ENCODE measurements at regions not wholly inside any gene's neighbourhood (a gene's known extent, or its start where the extent isn't known, plus 50 kb on each side); places are given as distances from the start of the nearest gene placed in this dataset.
A peak's percentile ranks its signal among the peaks of the same experiment; 100 is the strongest.

DNA sequence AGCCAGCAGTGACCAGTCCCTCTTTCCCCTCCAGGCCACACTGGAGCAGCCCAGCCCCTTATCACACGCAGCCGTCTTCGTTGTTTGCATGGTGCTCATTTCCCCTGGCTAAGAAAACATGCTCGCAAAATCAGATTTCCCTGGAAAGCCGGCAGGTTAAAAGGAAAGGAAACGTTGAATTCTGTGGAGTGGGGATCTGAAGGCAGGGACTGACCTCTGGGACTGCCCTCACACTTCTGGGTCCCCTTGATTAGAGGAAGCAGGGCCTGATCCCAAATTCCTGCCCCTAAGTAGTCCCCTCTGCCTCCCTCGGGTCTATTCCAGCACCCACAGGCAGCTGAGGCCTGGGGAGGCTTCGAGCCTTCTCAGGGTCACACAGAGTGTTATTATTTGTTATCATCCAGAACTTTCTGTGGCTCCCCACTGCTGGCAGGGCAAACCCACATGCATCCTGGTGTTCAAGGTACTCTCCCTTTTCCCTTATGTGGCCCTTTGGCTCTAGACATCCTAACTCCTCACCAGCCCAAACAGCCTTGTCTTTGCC lies 125.2 kb upstream of the ZBTB40 start:
- H3K9me3 ChIP-seq = no peaks in the 10 kb centered on the region
- DNase-seq (ENCODE audit: low spot score in 2 of 2) = peak in 1 of 2 donors; percentile 9
- H3K4me1 ChIP-seq = no peaks in the 10 kb centered on the region
- H3K4me3 ChIP-seq = no peak overlapping the region
- no peaks in the 10 kb centered on the region for H3K36me3 ChIP-seq
- no peak overlapping the region for H3K27ac ChIP-seq
- intact Hi-C loops (cut with DNase I; ENCODE audit: low total_unique reads) = no loop called here
- H3K27me3 ChIP-seq = no peaks in the 10 kb centered on the region
- TF ChIP-seq POLR2AphosphoS5 (IDR thresholded peaks at IDR 0.05) (no peak), POLR2A (IDR thresholded peaks at IDR 0.05) (no peak)
- TF ChIP-seq, protein P1, sequence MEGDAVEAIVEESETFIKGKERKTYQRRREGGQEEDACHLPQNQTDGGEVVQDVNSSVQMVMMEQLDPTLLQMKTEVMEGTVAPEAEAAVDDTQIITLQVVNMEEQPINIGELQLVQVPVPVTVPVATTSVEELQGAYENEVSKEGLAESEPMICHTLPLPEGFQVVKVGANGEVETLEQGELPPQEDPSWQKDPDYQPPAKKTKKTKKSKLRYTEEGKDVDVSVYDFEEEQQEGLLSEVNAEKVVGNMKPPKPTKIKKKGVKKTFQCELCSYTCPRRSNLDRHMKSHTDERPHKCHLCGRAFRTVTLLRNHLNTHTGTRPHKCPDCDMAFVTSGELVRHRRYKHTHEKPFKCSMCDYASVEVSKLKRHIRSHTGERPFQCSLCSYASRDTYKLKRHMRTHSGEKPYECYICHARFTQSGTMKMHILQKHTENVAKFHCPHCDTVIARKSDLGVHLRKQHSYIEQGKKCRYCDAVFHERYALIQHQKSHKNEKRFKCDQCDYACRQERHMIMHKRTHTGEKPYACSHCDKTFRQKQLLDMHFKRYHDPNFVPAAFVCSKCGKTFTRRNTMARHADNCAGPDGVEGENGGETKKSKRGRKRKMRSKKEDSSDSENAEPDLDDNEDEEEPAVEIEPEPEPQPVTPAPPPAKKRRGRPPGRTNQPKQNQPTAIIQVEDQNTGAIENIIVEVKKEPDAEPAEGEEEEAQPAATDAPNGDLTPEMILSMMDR (IDR thresholded peaks at IDR 0.05) = no peak

DNA sequence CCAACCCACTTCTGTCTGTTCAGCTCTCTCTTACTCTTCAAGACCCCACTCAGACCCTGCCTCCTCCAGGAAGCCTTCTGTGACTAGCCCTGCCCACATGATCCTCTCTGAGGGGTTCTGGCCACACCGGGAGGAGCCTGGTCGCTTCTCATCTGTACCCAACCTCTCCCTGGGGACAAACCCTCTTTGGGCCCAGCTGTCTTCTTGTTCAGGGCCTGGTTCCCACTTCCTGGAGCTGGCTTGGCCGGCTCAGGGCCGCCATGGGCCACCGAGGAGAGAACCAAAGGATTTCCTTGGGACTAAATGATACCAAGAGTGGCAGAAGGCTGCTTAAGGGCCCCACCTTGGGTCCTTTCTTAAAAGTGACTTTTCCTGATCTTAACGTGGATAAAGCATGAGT lies 124.7 kb upstream of the ZBTB40 start:
- DNase-seq (ENCODE audit: low spot score in 2 of 2) = peak in 1 of 2 donors; percentile 9

DNA sequence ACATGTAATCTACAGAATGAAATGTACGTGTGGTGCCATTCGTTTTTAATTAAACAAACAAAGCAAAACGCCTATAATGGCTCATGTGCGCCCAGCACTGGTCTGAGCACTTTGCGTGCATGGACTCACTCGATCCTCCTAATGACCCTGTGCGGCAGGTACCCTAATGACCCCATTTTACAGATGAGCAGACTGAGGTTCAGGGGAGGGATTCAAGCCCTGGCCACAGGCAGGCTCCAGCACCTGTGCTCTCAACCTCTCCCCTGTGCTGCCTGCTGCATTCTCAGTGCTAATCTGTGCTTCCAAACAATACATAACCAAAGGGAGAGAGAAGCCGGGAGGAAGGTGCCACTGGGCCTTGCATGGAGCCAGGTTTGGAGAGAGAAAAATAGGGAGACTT lies 124.2 kb upstream of the ZBTB40 start:
- Histone ChIP-seq H3K9me3 (no peaks in the 10 kb centered on the region), H3K27me3 (no peaks in the 10 kb centered on the region), H3K36me3 (no peaks in the 10 kb centered on the region), H3K27ac (no peak overlapping the region), H3K4me3 (no peak overlapping the region), H3K4me1 (no peaks in the 10 kb centered on the region)
- peak in 1 of 2 donors; percentile 24 for DNase-seq (ENCODE audit: low spot score in 2 of 2)
- intact Hi-C loops (cut with DNase I; ENCODE audit: low total_unique reads) = no loop called here
- TF ChIP-seq, protein P1 (IDR thresholded peaks at IDR 0.05) = no peak
- TF ChIP-seq POLR2AphosphoS5 (IDR thresholded peaks at IDR 0.05) (no peak), POLR2A (IDR thresholded peaks at IDR 0.05) (no peak)

More for the DNA sequence above, 124.7 kb upstream of the ZBTB40 start:
- no peaks in the 10 kb centered on the region for H3K4me1 ChIP-seq
- H3K27ac ChIP-seq = no peak overlapping the region
- TF ChIP-seq POLR2AphosphoS5 (IDR thresholded peaks at IDR 0.05) (no peak), POLR2A (IDR thresholded peaks at IDR 0.05) (no peak)
- TF ChIP-seq, protein P1 (IDR thresholded peaks at IDR 0.05) = no peak
- intact Hi-C loops (cut with DNase I; ENCODE audit: low total_unique reads) = no loop called here
- H3K9me3 ChIP-seq = no peaks in the 10 kb centered on the region
- H3K27me3 ChIP-seq = no peaks in the 10 kb centered on the region
- H3K36me3 ChIP-seq = no peaks in the 10 kb centered on the region
- H3K4me3 ChIP-seq = no peak overlapping the region

DNA sequence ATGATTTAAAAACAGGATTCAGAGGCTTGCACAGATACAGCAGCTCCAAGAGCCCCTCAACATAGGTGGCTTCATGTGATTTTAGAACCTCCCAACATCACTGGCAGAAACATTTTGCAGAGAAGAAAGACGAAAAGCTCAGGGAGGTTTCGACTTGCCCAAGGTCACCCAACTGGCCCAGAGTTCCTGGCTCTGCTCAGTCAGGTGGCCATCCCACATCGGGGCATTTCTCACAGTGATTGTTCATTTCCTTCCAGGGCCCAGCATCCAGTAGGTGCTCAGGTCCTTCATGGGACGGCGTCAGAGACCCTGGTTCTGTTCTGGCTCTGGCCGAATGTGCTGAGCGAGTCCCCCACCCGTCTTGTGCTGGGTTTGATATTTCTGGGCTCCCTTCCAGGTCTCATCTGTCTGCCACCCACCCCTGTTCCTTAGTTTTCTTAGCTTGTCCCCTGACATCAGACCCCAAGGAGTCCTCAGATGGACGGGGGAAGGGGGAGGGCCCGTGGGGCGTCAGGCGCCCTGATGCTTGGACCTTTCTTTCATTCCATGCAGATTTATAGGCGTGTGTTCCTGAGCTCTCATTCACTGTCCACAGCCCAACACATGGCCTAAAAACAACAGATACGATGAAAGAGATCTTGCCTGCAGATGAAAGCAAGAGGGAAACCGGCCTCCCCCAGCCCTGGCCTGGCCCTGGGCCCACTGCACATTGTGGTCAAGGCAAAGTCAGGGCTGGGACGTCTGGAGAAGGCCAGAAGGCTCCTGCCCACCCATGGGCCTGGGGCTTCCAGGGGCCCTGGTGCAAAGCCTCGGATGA lies 123.1 kb upstream of the ZBTB40 start:
- no peak overlapping the region for H3K27ac ChIP-seq
- no peaks in the 10 kb centered on the region for H3K4me1 ChIP-seq
- intact Hi-C loops (cut with DNase I; ENCODE audit: low total_unique reads) = no loop called here
- H3K36me3 ChIP-seq = no peaks in the 10 kb centered on the region
- no peaks in the 10 kb centered on the region for H3K27me3 ChIP-seq
- H3K4me3 ChIP-seq = no peak overlapping the region
- no peaks in the 10 kb centered on the region for H3K9me3 ChIP-seq
- TF ChIP-seq POLR2AphosphoS5 (IDR thresholded peaks at IDR 0.05) (no peak), POLR2A (IDR thresholded peaks at IDR 0.05) (no peak)
- TF ChIP-seq, protein P1 (IDR thresholded peaks at IDR 0.05) = no peak
- DNase-seq (ENCODE audit: low spot score in 2 of 2) = peak in 1 of 2 donors; percentile 44

DNA sequence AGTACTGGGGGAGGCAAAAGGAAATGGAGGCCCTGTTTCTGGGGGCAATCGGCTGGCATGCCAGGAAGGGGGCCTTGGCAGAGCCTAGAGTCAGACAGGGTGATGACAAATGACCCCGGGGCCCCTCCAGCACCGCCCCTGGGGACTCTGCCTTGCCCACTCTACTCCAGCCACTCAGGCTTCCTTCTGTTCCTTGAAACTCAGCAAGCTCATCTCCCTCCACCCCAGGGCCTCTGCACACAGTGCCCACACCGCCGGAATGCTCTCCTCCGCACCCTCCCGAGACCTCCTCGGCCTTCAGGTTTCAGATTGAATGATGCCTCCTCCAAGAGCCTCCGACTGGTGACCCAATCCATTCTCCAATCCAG lies 122.5 kb upstream of the ZBTB40 start:
- no peak overlapping the region for H3K27ac ChIP-seq
- no peaks in the 10 kb centered on the region for H3K36me3 ChIP-seq
- H3K27me3 ChIP-seq = no peaks in the 10 kb centered on the region
- no peaks in the 10 kb centered on the region for H3K4me1 ChIP-seq
- TF ChIP-seq, protein P1 (IDR thresholded peaks at IDR 0.05) = no peak
- TF ChIP-seq POLR2A (IDR thresholded peaks at IDR 0.05) = no peak
- TF ChIP-seq POLR2AphosphoS5 (IDR thresholded peaks at IDR 0.05) = no peak
- no peaks in the 10 kb centered on the region for H3K9me3 ChIP-seq
- no peak overlapping the region for H3K4me3 ChIP-seq
- peak in 1 of 2 donors; percentile 27 for DNase-seq (ENCODE audit: low spot score in 2 of 2)
- intact Hi-C loops (cut with DNase I; ENCODE audit: low total_unique reads) = no loop called here
